PC-9 (cell line): ENCODE measurements at regions not wholly inside any gene's neighbourhood (a gene's known extent, or its start where the extent isn't known, plus 50 kb on each side); places are given as distances from the start of the nearest gene placed in this dataset.

Experiments
- BruUV-seq: library from RNA; stranded (reverse); fragments of 400-500 nt; replicated peaks from 2 replicates; lab custom pipeline; 2021; lab: Mats Ljungman, UMichigan
- CTCF ChIA-PET: fragments of 300-600 bp; sonication (Branson Sonifier 250); formaldehyde crosslinking; loops from one replicate; lab custom pipeline; 2022; ENCODE audit warnings: antibody characterized with exemption; lab: Charles Lee
- POLR2A ChIA-PET: fragments of 300-600 bp; sonication (Branson Sonifier 250); formaldehyde crosslinking; loops from one replicate; lab custom pipeline; 2022; ENCODE audit warnings: antibody characterized with exemption; ENCODE audit not compliant: unreplicated experiment; lab: Charles Lee
- DNase-seq, 2 experiments: peaks; one replicate each; pipeline versions ENCODE4 v3.0.0 to v3.0.0-alpha.2; 2015 to 2022; ENCODE audit warnings: mixed read lengths in 1 of 2
- H2AFZ ChIP-seq: fragments of 200-600 bp; sonication (generic); 2 replicates; pipeline ENCODE4 v1.8.1; 2017; ENCODE audit warnings: antibody characterized with exemption
- H3F3A ChIP-seq: fragments of 200-600 bp; sonication (generic); 2 replicates; pipeline ENCODE4 v1.8.1; 2017; ENCODE audit warnings: antibody characterized with exemption, mild to moderate bottlenecking, low read depth; ENCODE audit not compliant: insufficient read depth
- H3K27ac ChIP-seq: fragments of 200-600 bp; sonication (generic); 2 replicates; pipeline ENCODE4 v1.6.1; 2016; ENCODE audit warnings: mixed run types
- H3K27me3 ChIP-seq: fragments of 200-600 bp; sonication (generic); 2 replicates; pipeline ENCODE4 v1.6.1; 2016; ENCODE audit warnings: low read depth, mixed run types; ENCODE audit not compliant: insufficient read depth
- H3K36me3 ChIP-seq: fragments of 200-600 bp; sonication (generic); 2 replicates; pipeline ENCODE4 v1.6.1; 2016; ENCODE audit warnings: low read depth, mixed run types
- H3K4me1 ChIP-seq: fragments of 200-600 bp; sonication (generic); replicated peaks from 2 replicates; pipeline ENCODE4 v1.6.1; 2016; ENCODE audit warnings: mixed run types; ENCODE audit not compliant: insufficient read depth
- H3K4me2 ChIP-seq: fragments of 200-600 bp; sonication (generic); 2 replicates; pipeline ENCODE4 v1.6.1; 2017; ENCODE audit warnings: mixed run types
- H3K4me3 ChIP-seq: fragments of 200-600 bp; sonication (generic); 2 replicates; pipeline ENCODE4 v1.6.1; 2016; ENCODE audit warnings: mixed run types
- H3K79me2 ChIP-seq: fragments of 200-600 bp; sonication (generic); 2 replicates; pipeline ENCODE4 v1.6.1; 2017; ENCODE audit warnings: low read depth, mixed run types
- H3K9me2 ChIP-seq: fragments of 200-600 bp; sonication (generic); 2 replicates; pipeline ENCODE4 v1.8.1; 2017; ENCODE audit warnings: mild to moderate bottlenecking; ENCODE audit not compliant: insufficient read depth
- H3K9me3 ChIP-seq: fragments of 200-600 bp; sonication (generic); 2 replicates; pipeline ENCODE4 v1.8.1; 2016; ENCODE audit warnings: low read depth; ENCODE audit not compliant: insufficient read depth
- H4K20me1 ChIP-seq: fragments of 200-600 bp; sonication (generic); 2 replicates; pipeline ENCODE4 v1.8.1; 2017; ENCODE audit not compliant: insufficient read depth
- CTCF ChIP-seq: fragments of 200-600 bp; sonication (generic); conservative IDR thresholded peaks from 2 replicates; pipeline ENCODE4 v1.6.1; 2017; ENCODE audit warnings: mixed run types, antibody characterized with exemption, mild to moderate bottlenecking, moderate library complexity
- EZH2 ChIP-seq: fragments of 200-600 bp; sonication (generic); IDR thresholded peaks from 2 replicates; pipeline ENCODE4 v1.8.0; 2017; ENCODE audit warnings: antibody characterized with exemption, low read depth
- intact Hi-C: fragments of 100-400 bp; cut with micrococcal nuclease; formaldehyde crosslinking; loops from one replicate; pipeline ENCODE4 v1.10.0; 2022; ENCODE audit not compliant: unreplicated experiment

DNA sequence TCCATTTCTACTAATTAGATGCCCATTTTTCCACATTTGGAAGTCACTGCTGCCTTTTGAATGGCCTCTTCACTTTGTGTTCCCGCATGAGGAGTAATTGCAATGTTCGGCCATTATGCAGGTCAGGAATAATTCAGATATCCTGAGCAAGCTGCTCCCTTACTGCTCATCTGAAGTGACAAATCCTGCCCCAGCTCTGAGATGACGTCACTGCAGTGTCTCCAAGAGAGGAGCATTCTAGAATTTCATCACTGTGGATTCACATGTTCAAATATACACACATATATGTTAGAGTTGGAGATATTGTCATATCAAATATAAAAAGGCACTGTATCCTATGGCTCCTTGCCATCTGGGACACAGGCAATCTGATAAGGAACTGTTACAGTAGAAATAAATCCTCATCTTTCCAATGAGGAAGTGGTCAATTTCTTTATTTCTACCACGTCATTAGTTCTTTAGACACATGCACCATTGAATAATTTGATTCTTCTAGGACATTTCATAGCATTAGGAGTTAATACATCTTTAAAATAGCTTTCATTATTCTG is 706.9 kb upstream of the TENM3 start:
- Histone ChIP-seq H3K27me3 (no peaks in the 10 kb centered on the region), H3K9me2 (no peaks in the 10 kb centered on the region), H3K4me3 (no peak overlapping the region), H2AFZ (no peak overlapping the region), H3K27ac (no peak overlapping the region), H3K4me1 (no peaks in the 10 kb centered on the region), H3K79me2 (no peaks in the 10 kb centered on the region), H3K36me3 (no peaks in the 10 kb centered on the region), H3F3A (no peaks in the 10 kb centered on the region), H3K9me3 (no peaks in the 10 kb centered on the region), H3K4me2 (no peak overlapping the region), H4K20me1 (no peaks in the 10 kb centered on the region)
- no peak for DNase-seq
- intact Hi-C loops = no loop called here
- ChIA-PET CTCF (no interaction called here), POLR2A (no interaction called here)
- TF ChIP-seq EZH2 (no peak), CTCF (no peak)
- BruUV-seq = no TSS peak

DNA sequence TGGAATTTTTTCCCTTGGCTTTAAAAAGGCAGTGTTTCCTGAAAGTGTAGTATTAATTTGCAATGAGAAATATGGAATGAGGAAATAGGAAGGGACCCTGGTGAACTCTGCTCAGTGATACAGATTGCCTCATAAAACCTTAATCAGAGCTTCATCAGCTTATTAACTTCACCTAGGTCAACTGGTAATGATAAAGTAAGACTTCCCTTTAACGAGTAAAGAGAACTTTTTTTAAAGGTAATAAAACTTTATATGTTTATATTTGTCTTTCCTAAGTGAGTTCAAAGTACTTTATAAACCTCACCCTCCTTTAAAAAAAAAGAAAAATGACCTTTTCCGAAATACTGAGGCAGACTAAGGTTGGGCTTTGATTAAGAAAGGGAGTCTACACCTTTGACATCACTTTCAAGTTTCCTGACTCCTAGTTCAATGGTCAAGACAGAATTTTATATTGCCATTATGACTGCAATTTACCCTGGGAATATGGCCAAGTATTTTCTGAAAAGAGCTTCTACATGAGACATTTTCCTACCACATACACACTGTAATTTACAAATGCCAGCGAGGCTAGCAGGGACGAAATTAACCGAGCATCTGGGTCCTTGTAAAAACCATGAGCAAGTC is 706.3 kb upstream of the TENM3 start:
- CTCF ChIA-PET = no interaction called here
- no peaks in the 10 kb centered on the region for H3K4me1 ChIP-seq
- no peaks in the 10 kb centered on the region for H3K27me3 ChIP-seq
- BruUV-seq = no TSS peak
- H2AFZ ChIP-seq = no peak overlapping the region
- intact Hi-C loops = no loop called here
- H3K4me3 ChIP-seq = no peak overlapping the region
- H3K9me3 ChIP-seq = no peaks in the 10 kb centered on the region
- H3K36me3 ChIP-seq = no peaks in the 10 kb centered on the region
- DNase-seq = no peak
- TF ChIP-seq EZH2 (no peak), CTCF (no peak)
- H3K4me2 ChIP-seq = no peak overlapping the region
- no peak overlapping the region for H3K27ac ChIP-seq
- H3K79me2 ChIP-seq = no peaks in the 10 kb centered on the region
- POLR2A ChIA-PET = no interaction called here
- no peaks in the 10 kb centered on the region for H3K9me2 ChIP-seq
- H4K20me1 ChIP-seq = no peaks in the 10 kb centered on the region
- no peaks in the 10 kb centered on the region for H3F3A ChIP-seq

- no TSS peak for BruUV-seq
- H3K27ac ChIP-seq = no peak overlapping the region
- TF ChIP-seq EZH2 (no peak), CTCF (no peak)
- CTCF ChIA-PET = no interaction called here
- no peaks in the 10 kb centered on the region for H3K79me2 ChIP-seq
- no peaks in the 10 kb centered on the region for H3K9me2 ChIP-seq
- no peak overlapping the region for H2AFZ ChIP-seq
- no peak for DNase-seq
- no peak overlapping the region for H3K4me3 ChIP-seq
- no peaks in the 10 kb centered on the region for H3K36me3 ChIP-seq
- H3K27me3 ChIP-seq = no peaks in the 10 kb centered on the region
- H3F3A ChIP-seq = no peaks in the 10 kb centered on the region
- no peaks in the 10 kb centered on the region for H3K4me1 ChIP-seq
- H4K20me1 ChIP-seq = no peaks in the 10 kb centered on the region
- no peak overlapping the region for H3K4me2 ChIP-seq
- H3K9me3 ChIP-seq = no peaks in the 10 kb centered on the region
- intact Hi-C loops = no loop called here
- POLR2A ChIA-PET = no interaction called here
Measured at GRCh38 chr4:181538431-181538830, 704.8 kb upstream of the TENM3 start.
